OCI-LY3 (cell line): ENCODE measurements at regions not wholly inside any gene's neighbourhood (a gene's known extent, or its start where the extent isn't known, plus 50 kb on each side); places are given as distances from the start of the nearest gene placed in this dataset.

Experiments used
- H2AFZ ChIP-seq: fragments of 200-600, 300-600 bp; shearing (Covaris generic); 2 replicates; pipeline ENCODE4 v1.6.0; 2014; ENCODE audit warnings: antibody characterized with exemption, low read depth, low read length
- H3K27ac ChIP-seq: fragments of 200-600, 300-600 bp; sonication (generic); 2 replicates; pipeline ENCODE4 v1.5.1; 2014; ENCODE audit warnings: mild to moderate bottlenecking, low read length, moderate library complexity, mixed read lengths
- H3K27me3 ChIP-seq: fragments of 200-600, 300-600 bp; sonication (generic); 2 replicates; pipeline ENCODE4 v1.6.1; 2014; ENCODE audit warnings: low read depth, low read length, mixed read lengths
- H3K36me3 ChIP-seq: fragments of 200-600, 300-600 bp; sonication (generic); replicated peaks from 2 replicates; pipeline ENCODE3; 2014; ENCODE audit warnings: low read depth, low read length, mixed read lengths
- H3K4me1 ChIP-seq: fragments of 300-600, 200-600 bp; sonication (generic); 2 replicates; pipeline ENCODE4 v1.6.1; 2014; ENCODE audit warnings: low read length, mixed read lengths
- H3K4me2 ChIP-seq: fragments of 200-600, 300-600 bp; sonication (generic); 2 replicates; pipeline ENCODE4 v1.6.1; 2014; ENCODE audit warnings: low read length, mixed read lengths
- H3K4me3 ChIP-seq: fragments of 300-600, 200-600 bp; sonication (generic); 2 replicates; pipeline ENCODE4 v1.5.1; 2014; ENCODE audit warnings: antibody characterized with exemption, mild to moderate bottlenecking, low read length, moderate library complexity
- H3K79me2 ChIP-seq: fragments of 300-600, 200-600 bp; shearing (Covaris generic); 2 replicates; pipeline ENCODE4 v1.6.1; 2014; ENCODE audit warnings: mild to moderate bottlenecking, low read length, mixed read lengths
- H3K9ac ChIP-seq: fragments of 300-600, 200-600 bp; shearing (Covaris generic); 2 replicates; pipeline ENCODE4 v1.6.0; 2014; ENCODE audit warnings: mild to moderate bottlenecking, low read length, moderate library complexity
- H3K9me3 ChIP-seq: fragments of 200-600, 300-600 bp; shearing (Covaris generic); 2 replicates; pipeline ENCODE4 v1.6.1; 2014; ENCODE audit warnings: low read length, mixed read lengths; ENCODE audit not compliant: insufficient read depth
- H4K20me1 ChIP-seq: fragments of 200-600, 300-600 bp; sonication (generic); 2 replicates; pipeline ENCODE4 v1.6.1; 2016; ENCODE audit warnings: low read length, mixed read lengths; ENCODE audit not compliant: insufficient read depth
- EZH2phosphoT487 ChIP-seq: fragments of 200-600 bp; shearing (Covaris generic); IDR thresholded peaks from 2 replicates; pipeline ENCODE4 v1.6.1; 2018; ENCODE audit warnings: antibody characterized with exemption, mixed run types, low read depth
- TF ChIP-seq, protein P1 (sequence below): fragments of 200-600, 300-600 bp; sonication (generic); IDR thresholded peaks from 2 replicates; pipeline ENCODE4 v1.5.1; 2014; ENCODE audit warnings: antibody characterized with exemption, low read length, low read depth

DNA sequence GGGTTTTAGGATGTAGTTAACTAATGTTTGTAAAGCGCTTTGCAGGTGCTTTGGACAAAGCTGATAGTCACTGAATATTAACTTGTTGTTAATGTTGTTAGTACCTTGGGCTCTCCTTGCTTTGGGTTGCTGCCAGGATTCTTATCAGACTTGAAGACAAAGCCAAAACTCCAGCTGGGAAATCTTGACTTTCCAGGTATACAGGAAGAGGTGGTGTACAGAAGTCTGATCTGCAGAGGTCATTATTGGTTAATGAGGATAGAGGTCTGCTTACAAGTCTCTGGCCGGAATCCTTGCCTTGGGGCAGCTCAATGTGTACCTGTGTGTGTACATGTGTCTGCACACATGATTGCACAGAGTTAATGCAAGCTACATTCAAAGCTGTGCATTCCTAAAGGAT lies 96.0 kb upstream of the POU3F1 start:
- Histone ChIP-seq H3K27ac (no peak overlapping the region), H3K9me3 (no peaks in the 10 kb centered on the region), H3K4me1 (peaks cover 26% of the 10 kb centered on the region), H2AFZ (no peak overlapping the region), H3K36me3 (no peaks in the 10 kb centered on the region), H3K9ac (no peak overlapping the region), H4K20me1 (no peaks in the 10 kb centered on the region), H3K79me2 (no peaks in the 10 kb centered on the region), H3K4me2 (no peak overlapping the region), H3K4me3 (no peak overlapping the region), H3K27me3 (no peaks in the 10 kb centered on the region)
- TF ChIP-seq, protein P1, sequence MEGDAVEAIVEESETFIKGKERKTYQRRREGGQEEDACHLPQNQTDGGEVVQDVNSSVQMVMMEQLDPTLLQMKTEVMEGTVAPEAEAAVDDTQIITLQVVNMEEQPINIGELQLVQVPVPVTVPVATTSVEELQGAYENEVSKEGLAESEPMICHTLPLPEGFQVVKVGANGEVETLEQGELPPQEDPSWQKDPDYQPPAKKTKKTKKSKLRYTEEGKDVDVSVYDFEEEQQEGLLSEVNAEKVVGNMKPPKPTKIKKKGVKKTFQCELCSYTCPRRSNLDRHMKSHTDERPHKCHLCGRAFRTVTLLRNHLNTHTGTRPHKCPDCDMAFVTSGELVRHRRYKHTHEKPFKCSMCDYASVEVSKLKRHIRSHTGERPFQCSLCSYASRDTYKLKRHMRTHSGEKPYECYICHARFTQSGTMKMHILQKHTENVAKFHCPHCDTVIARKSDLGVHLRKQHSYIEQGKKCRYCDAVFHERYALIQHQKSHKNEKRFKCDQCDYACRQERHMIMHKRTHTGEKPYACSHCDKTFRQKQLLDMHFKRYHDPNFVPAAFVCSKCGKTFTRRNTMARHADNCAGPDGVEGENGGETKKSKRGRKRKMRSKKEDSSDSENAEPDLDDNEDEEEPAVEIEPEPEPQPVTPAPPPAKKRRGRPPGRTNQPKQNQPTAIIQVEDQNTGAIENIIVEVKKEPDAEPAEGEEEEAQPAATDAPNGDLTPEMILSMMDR = no peak
- TF ChIP-seq EZH2phosphoT487 = no peak

GRCh38 chr1:38141483-38141882 lies 94.9 kb upstream of the POU3F1 start:
- no peaks in the 10 kb centered on the region for H3K79me2 ChIP-seq
- H3K4me1 ChIP-seq = peaks cover 26% of the 10 kb centered on the region
- H3K27ac ChIP-seq = no peak overlapping the region
- no peaks in the 10 kb centered on the region for H4K20me1 ChIP-seq
- H3K4me3 ChIP-seq = peak overlapping the region; percentile 39; the same call in 1 of the 2 replicates
- no peaks in the 10 kb centered on the region for H3K36me3 ChIP-seq
- H2AFZ ChIP-seq = no peak overlapping the region
- peak overlapping the region; percentile 66 for H3K4me2 ChIP-seq
- no peaks in the 10 kb centered on the region for H3K27me3 ChIP-seq
- peak overlapping the region; percentile 35; the same call in 1 of the 2 replicates for H3K9ac ChIP-seq
- TF ChIP-seq, protein P1 = no peak
- TF ChIP-seq EZH2phosphoT487 = no peak
- H3K9me3 ChIP-seq = no peaks in the 10 kb centered on the region

DNA sequence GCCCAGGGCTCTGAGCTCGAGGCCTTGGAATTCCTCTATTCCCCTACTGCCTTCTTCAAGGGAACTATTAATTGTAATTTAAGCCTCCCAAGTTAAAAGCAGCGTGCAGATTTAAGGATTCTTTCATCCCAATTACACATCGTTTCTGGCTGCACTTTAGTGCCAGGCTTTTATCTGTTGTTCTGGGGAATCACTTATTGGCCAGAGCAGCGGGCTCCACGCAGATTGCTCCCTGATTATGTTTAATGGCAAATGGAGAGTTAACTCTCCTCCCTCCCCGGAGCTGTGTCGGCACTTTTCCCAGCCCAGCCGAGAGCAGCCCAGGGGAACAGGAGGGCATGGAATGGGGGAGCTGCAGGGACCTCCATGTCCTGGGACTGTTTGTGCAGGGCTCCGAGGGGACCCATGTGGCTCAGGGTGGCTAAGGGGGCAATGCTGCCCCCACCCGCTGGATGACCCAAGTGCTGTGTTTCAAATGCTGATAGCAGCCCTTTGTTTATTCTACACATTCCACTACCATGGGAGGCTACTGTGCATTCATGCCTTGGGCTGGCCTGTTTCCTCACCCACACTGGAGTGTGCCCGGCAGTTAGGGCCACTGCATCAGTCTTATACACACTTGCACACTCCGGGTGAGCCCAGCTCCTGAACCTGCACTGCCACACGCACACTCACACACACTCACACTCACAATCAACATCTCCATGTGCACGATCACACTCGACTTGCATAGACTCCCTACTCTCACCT lies 93.3 kb upstream of the POU3F1 start:
- Histone ChIP-seq H3K9ac (no peak overlapping the region), H3K27ac (no peak overlapping the region), H3K4me1 (peaks cover 35% of the 10 kb centered on the region), H3K9me3 (no peaks in the 10 kb centered on the region), H3K27me3 (no peaks in the 10 kb centered on the region), H3K79me2 (no peaks in the 10 kb centered on the region), H4K20me1 (no peaks in the 10 kb centered on the region), H3K4me3 (no peak overlapping the region), H3K36me3 (no peaks in the 10 kb centered on the region), H3K4me2 (no peak overlapping the region), H2AFZ (no peak overlapping the region)
- no peak for TF ChIP-seq EZH2phosphoT487
- TF ChIP-seq, protein P1 = no peak

GRCh38 chr1:38138498-38139233 lies 92.1 kb upstream of the POU3F1 start:
- H3K79me2 ChIP-seq = no peaks in the 10 kb centered on the region
- no peak overlapping the region for H3K27ac ChIP-seq
- H3K9ac ChIP-seq = no peak overlapping the region
- TF ChIP-seq EZH2phosphoT487 = no peak
- TF ChIP-seq, protein P1 = no peak
- no peak overlapping the region for H2AFZ ChIP-seq
- H3K4me1 ChIP-seq = peaks cover 37% of the 10 kb centered on the region
- H3K4me2 ChIP-seq = no peak overlapping the region
- no peaks in the 10 kb centered on the region for H3K36me3 ChIP-seq
- no peaks in the 10 kb centered on the region for H3K27me3 ChIP-seq
- no peak overlapping the region for H3K4me3 ChIP-seq
- H4K20me1 ChIP-seq = no peaks in the 10 kb centered on the region
- H3K9me3 ChIP-seq = no peaks in the 10 kb centered on the region
